DOHH2 (cell line): ENCODE measurements at regions not wholly inside any gene's neighbourhood (a gene's known extent, or its start where the extent isn't known, plus 50 kb on each side); places are given as distances from the start of the nearest gene placed in this dataset.

ENCODE experiments used
- CTCF ChIP-seq: fragments of 200-600 bp; sonication (generic); IDR thresholded peaks from one replicate; pipeline ENCODE4 v1.5.1; 2014; ENCODE audit warnings: antibody characterized with exemption, mild to moderate bottlenecking, low read depth, low read length; ENCODE audit not compliant: poor library complexity, severe bottlenecking
- EZH2phosphoT487 ChIP-seq: fragments of 200-600 bp; sonication (generic); IDR thresholded peaks from 2 replicates; pipeline ENCODE4 v1.6.1; 2017; ENCODE audit warnings: borderline replicate concordance, mild to moderate bottlenecking, antibody characterized with exemption, low read length, moderate library complexity, mixed read lengths

- TF ChIP-seq CTCF (no peak), EZH2phosphoT487 (no peak)
Observed at GRCh38 chr5:56529666-56530430, 285.5 kb upstream of the MAP3K1 start.
